HUDEP-2 (cell line): ENCODE measurements at regions not wholly inside any gene's neighbourhood (a gene's known extent, or its start where the extent isn't known, plus 50 kb on each side); places are given as distances from the start of the nearest gene placed in this dataset.
A peak's percentile ranks its signal among the peaks of the same experiment; 100 is the strongest.

Experiments used
- DNase-seq, 76 experiments: peaks; one replicate each; lab custom pipeline; 2025; ENCODE audit not compliant: unreplicated experiment in 76 of 76; lab: John Stamatoyannopoulos, UW

- DNase-seq = no peak
Measured at GRCh38 chr10:58016614-58017013, 251.1 kb downstream of the IPMK start.

- DNase-seq = no peak
Measured at GRCh38 chr10:58014436-58014835, 253.3 kb downstream of the IPMK start.

- no peak for DNase-seq
Measured at GRCh38 chr10:58013406-58013805, 254.3 kb downstream of the IPMK start.

DNA sequence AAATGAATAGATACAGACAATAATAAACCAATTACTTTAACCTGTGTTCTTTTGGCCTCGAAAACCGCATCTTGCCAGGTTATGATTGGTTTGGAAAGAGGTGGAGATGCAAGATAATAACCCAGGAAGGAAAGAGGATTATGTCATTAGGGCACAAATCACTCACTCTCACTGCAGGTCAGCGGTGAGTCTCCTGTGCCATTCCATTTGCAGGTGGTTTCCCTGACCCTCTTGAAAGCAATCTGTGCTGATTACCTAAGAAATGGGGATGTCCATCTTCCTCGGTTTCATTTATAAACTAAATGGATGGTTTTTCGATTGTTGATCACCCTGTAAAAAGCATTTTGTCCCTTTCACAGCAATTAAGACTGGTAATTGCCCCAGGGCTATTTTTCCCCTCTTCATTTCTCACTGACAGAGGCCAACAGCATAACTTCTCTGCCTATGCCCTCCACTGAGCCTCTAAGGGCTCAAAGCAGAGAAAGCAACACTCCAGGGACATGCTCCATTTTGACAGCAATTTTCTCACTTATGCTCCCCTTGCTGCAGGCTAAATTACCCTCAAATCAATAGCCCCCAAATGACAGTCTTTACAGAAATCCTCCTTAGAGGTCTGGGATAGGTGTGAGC, 257.5 kb downstream of the IPMK start:
- no peak for DNase-seq

- no peak for DNase-seq
Measured at GRCh38 chr10:58003945-58004344, 263.7 kb downstream of the IPMK start.

- no peak for DNase-seq
Measured at GRCh38 chr10:58001159-58001558, 266.5 kb downstream of the IPMK start.

- no peak for DNase-seq
Measured at GRCh38 chr10:57996536-57996935, 271.2 kb downstream of the IPMK start.

DNA sequence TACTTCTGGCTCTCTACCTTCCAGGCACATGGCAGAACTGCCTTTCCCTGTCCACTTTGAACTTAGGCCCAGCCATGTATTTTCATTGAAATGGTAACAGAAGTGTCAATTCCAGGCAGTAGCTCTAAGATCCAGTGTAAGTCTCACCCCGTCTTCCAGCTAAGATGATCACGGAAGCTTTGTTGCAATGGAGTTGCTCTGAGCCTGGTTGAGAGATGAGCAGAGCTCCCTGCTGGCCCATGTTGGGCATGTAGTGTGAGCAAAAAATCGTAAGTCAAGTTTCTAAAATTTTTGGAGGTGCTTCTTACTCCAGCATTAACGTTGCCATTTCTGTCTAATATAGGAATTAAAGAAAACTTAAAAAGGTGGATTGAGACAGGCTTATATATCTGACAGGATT, 274.4 kb downstream of the IPMK start:
- DNase-seq = no peak

GRCh38 chr10:57992321-57993077, 275.2 kb downstream of the IPMK start:
- DNase-seq = peak in 1 of 76 experiments; percentile 8

- no peak for DNase-seq
Measured at GRCh38 chr10:57988964-57989363, 278.7 kb downstream of the IPMK start.

- no peak for DNase-seq
Measured at GRCh38 chr10:57987055-57987721, 280.5 kb downstream of the IPMK start.

DNA sequence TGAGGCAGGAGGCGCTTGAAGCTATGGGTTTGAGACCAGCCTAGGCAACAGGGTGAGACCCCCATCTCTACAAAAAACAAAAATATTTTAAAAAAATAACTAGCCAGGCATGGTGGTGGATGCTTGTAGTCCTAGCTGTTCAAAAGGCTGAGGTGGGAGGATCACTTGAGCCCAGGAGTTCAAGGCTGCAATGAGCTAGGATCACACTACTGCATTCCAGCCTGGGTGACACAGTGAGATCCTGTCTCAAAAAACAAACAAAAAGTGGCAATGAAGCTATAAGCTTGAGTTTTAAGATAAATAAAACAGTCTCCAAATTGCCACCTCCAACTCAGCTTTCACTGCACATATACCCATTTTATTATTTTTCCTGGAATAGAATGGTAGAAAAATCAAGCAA, 281.3 kb downstream of the IPMK start:
- DNase-seq = no peak

- peak in 3 of 76 experiments; percentile 16 to 23 (median 21) for DNase-seq
Measured at GRCh38 chr10:57983281-57983791, 284.4 kb downstream of the IPMK start.

DNA sequence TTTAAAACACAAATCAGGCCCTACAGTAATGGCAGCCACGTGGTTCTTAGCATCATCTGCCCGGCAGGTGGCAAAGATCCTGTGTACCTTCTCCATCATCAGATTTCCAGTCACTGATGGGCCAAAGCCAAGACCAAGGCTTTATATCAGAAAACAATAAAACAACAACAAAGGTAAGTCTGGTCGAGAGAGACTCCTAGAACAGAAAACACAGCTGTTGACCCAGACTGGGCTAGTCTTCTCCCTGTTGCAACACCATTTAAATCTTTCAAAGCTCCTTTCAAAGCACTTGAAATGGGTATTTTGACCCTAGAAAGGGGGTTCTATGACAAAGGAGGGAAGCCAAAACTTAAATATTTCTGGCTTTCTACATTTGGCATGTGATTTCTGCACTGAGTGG, 285.6 kb downstream of the IPMK start:
- no peak for DNase-seq

GRCh38 chr10:57979956-57980355, 287.7 kb downstream of the IPMK start:
- DNase-seq = no peak

- no peak for DNase-seq
Measured at GRCh38 chr10:57979491-57979890, 288.2 kb downstream of the IPMK start.

- DNase-seq = no peak
Measured at GRCh38 chr10:57977262-57977661, 290.4 kb downstream of the IPMK start.

DNA sequence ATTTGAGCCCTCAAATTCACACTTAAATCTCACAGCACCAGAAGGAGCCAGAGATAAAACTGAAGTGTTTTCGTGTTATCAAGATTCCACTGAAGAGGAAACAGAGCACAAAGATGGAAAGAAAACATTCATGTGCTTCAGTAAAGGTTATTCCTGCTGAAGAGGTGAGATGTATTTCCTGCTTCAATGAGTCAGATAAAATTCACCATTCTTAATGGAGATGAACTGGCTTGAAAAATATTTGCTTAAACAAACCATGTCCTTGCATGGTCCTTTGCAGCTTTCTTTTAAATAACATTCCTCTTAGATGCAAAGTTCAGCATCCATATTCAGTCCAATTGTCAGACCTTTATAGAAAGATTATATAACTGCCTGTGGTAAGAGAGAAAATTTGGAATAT, 294.2 kb downstream of the IPMK start:
- DNase-seq = peak in 11 of 76 experiments; percentile 4 to 43 (median 21)

DNA sequence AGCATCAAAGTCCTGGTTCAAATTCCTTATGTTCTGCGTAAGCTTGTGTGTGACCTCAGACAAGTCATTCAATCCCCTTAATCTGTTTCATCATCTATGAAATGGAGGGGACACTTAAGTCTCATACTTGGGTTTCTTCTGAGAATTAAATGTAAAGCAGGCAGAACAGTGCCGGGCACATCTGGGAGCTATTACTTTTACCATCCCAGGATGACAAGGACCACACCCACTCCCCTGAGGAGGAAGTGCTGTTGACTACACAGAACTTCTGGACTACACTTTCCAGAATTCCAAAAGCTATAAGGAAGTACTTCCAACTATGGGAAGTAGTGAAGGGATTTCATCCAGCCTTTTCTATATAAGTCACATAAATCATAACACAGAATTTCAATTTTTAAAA, 294.9 kb downstream of the IPMK start:
- no peak for DNase-seq

DNA sequence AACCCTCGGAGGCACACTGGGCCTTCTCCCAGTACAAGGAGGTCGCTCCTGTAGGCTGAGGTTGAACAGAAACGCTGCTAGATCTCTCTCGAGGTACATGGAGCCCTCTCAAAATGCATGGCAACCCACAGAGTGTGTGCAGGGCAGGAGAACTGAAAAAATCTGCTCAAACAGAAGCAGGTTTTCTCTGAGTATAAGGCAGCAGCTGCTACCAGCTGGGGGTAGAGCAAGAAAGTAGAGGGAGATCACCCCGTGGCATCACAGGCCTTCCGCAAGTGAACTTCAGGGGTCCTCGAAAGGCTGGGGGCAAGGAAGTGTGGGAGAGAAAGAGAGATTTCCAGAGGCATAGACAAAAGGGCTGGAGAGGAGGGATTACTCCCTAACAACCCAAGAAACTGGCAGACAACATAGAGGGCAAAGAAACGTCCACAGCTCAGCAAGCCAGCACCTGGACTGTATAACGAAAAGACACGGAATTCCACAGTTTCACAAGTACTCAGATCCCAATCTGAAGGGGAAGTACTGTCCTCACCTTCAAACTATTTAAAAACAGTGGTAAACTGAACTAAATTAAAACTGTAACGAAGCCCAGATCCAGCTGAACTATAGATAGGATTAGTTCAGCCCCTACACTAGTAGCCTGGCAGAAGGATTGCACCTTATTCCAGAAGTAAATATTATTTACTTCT, 299.2 kb downstream of the IPMK start:
- no peak for DNase-seq

DNA sequence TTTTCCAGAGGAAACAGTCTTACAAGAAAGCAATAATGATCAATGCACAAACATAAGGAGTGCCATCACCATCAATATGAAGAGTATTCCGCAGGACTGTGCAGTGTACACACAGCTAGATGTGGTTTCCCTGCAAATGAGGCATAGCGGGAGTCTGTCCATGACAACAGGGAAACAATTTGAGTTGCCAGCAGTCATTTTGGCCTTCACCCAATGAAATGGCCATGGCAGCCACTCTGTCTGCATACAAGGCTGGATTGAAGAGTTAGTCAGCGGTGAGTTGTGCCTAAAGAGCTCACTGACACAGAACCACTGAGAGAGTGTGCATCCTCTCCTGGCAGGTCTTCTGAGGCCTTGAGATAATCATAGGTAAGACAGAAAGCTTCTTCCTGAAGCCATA, 303.3 kb downstream of the IPMK start:
- peak in 6 of 76 experiments; percentile 4 to 15 (median 11) for DNase-seq
